Endothelial cell of umbilical vein (primary cell): ENCODE measurements at regions not wholly inside any gene's neighbourhood (a gene's known extent, or its start where the extent isn't known, plus 50 kb on each side); places are given as distances from the start of the nearest gene placed in this dataset.

Experiments
- BruUV-seq: library from RNA; stranded (reverse); fragments of 400-500 nt; replicated peaks from 2 replicates; lab custom pipeline; 2021; lab: Mats Ljungman, UMichigan
- CTCF ChIA-PET: fragments of 300-600, 350-600 bp; sonication (Branson Sonifier 250); formaldehyde crosslinking; loops from one replicate; lab custom pipeline; 2021; ENCODE audit warnings: antibody characterized with exemption, inconsistent platforms; lab: Charles Lee
- POLR2A ChIA-PET: fragments of 300-600, 350-600 bp; sonication (Branson Sonifier 250); formaldehyde crosslinking; loops from one replicate; lab custom pipeline; 2021; ENCODE audit warnings: antibody characterized with exemption, inconsistent platforms; lab: Charles Lee
- DNase-seq: peaks from one replicate; pipeline ENCODE4 v3.0.0-alpha.2; 2011; ENCODE audit warnings: low read depth, low spot score
- FAIRE-seq: peaks from 2 replicates; lab custom pipeline; 2011; peaks lifted over from hg19 to GRCh38; lab: Jason Lieb, UNC
- H2AFZ ChIP-seq: 2 replicates; pipeline ENCODE4 v1.6.0; 2012; ENCODE audit warnings: low read depth, low read length, control low read depth, inconsistent platforms
- H3K27ac ChIP-seq: 2 replicates; pipeline ENCODE4 v1.5.1; 2011; ENCODE audit warnings: low read depth, mild to moderate bottlenecking, control low read depth, low read length, moderate library complexity; ENCODE audit not compliant: insufficient read depth
- H3K27me3 ChIP-seq, 2 experiments: 2 replicates each; pipeline versions ENCODE4 v1.6.0 to v1.6.1; 2011; ENCODE audit warnings: low read length in 2 of 2, mixed read lengths in 1 of 2; ENCODE audit not compliant: control insufficient read depth in 2 of 2, insufficient read depth in 2 of 2
- H3K36me3 ChIP-seq, 2 experiments: 2 replicates in 1 of 2; 3 replicates in 1 of 2; pipeline ENCODE4 v1.5.1; 2011; ENCODE audit warnings: low read length in 2 of 2, mild to moderate bottlenecking in 1 of 2, moderate library complexity in 1 of 2; ENCODE audit not compliant: control insufficient read depth in 2 of 2, insufficient read depth in 2 of 2; ENCODE audit errors: extremely low read depth in 1 of 2
- H3K4me1 ChIP-seq: 3 replicates; pipeline ENCODE4 v1.5.1; 2011; ENCODE audit warnings: mild to moderate bottlenecking, low read length; ENCODE audit not compliant: control insufficient read depth, insufficient read depth; ENCODE audit errors: extremely low read depth
- H3K4me2 ChIP-seq: 2 replicates; pipeline ENCODE4 v1.6.1; 2011; ENCODE audit warnings: low read length, control low read depth, mixed read lengths; ENCODE audit not compliant: insufficient read depth
- H3K4me3 ChIP-seq, 3 experiments: fragments of 200-600 bp in 1 of 3; sonication (generic), shearing (Covaris generic) in 1 of 3; replicated peaks in 1 of 3; 2 replicates each; pipeline ENCODE4 v1.5.1; 2011 to 2016; ENCODE audit warnings: control low read depth in 3 of 3, low read length in 3 of 3, mild to moderate bottlenecking in 2 of 3, inconsistent platforms in 1 of 3, low read depth in 1 of 3, moderate library complexity in 1 of 3; ENCODE audit not compliant: insufficient read depth in 1 of 3
- H3K79me2 ChIP-seq: 2 replicates; pipeline ENCODE4 v1.6.0; 2012; ENCODE audit warnings: low read length, inconsistent platforms; ENCODE audit not compliant: control insufficient read depth, insufficient read depth
- H3K9ac ChIP-seq: replicated peaks from 2 replicates; pipeline ENCODE3; 2011; ENCODE audit warnings: low read length, control low read depth; ENCODE audit not compliant: insufficient read depth; ENCODE audit errors: extremely low read depth
- H3K9me1 ChIP-seq: replicated peaks from 3 replicates; pipeline ENCODE4 v1.6.0; 2011; ENCODE audit warnings: mild to moderate bottlenecking, low read length; ENCODE audit not compliant: control insufficient read depth, insufficient read depth; ENCODE audit errors: extremely low read depth
- H3K9me3 ChIP-seq: replicated peaks from 2 replicates; pipeline ENCODE4 v1.5.1; 2012; ENCODE audit warnings: low read length, inconsistent platforms; ENCODE audit not compliant: control insufficient read depth, insufficient read depth
- H4K20me1 ChIP-seq: replicated peaks from 2 replicates; pipeline ENCODE3; 2011; ENCODE audit warnings: mild to moderate bottlenecking, low read length; ENCODE audit not compliant: control insufficient read depth, insufficient read depth; ENCODE audit errors: extremely low read depth
- CTCF ChIP-seq, 2 donors: IDR thresholded peaks; 1 replicate in 1 of 2; 2 replicates in 1 of 2; pipeline ENCODE4 v1.5.1; 2011; ENCODE audit warnings: low read length in 2 of 2, mild to moderate bottlenecking in 2 of 2, moderate library complexity in 2 of 2, control low read depth in 1 of 2, inconsistent platforms in 1 of 2, low read depth in 1 of 2; ENCODE audit not compliant: insufficient read depth in 1 of 2; ENCODE audit errors: extremely low read depth in 1 of 2
- EZH2 ChIP-seq: IDR thresholded peaks from 2 replicates; pipeline ENCODE4 v1.6.1; 2012; ENCODE audit warnings: borderline replicate concordance, low read depth, mild to moderate bottlenecking, moderate library complexity, low read length, inconsistent platforms; ENCODE audit not compliant: severe bottlenecking
- GATA2 ChIP-seq: IDR thresholded peaks from 2 replicates; pipeline ENCODE4 v1.7.0; 2011; ENCODE audit warnings: low read depth, mild to moderate bottlenecking, moderate library complexity, mixed read lengths, low read length; ENCODE audit not compliant: insufficient read length, insufficient read depth
- JUN ChIP-seq: IDR thresholded peaks from 2 replicates; pipeline ENCODE4 v1.6.1; 2011; ENCODE audit warnings: borderline replicate concordance, low read depth; ENCODE audit not compliant: insufficient read length, insufficient read depth
- MAX ChIP-seq: IDR thresholded peaks from 2 replicates; pipeline ENCODE4 v1.6.1; 2011; ENCODE audit not compliant: insufficient read depth, insufficient read length
- MYC ChIP-seq: IDR thresholded peaks from one replicate; pipeline ENCODE4 v1.6.1; 2011; ENCODE audit warnings: mild to moderate bottlenecking, low read depth, low read length
- POLR2A ChIP-seq: IDR thresholded peaks from 2 replicates; pipeline ENCODE4 v1.6.1; 2012; ENCODE audit warnings: low read depth, mild to moderate bottlenecking, control low read depth, low read length
- POLR2AphosphoS5 ChIP-seq: IDR thresholded peaks from 2 replicates; pipeline ENCODE4 v1.6.1; 2012; ENCODE audit warnings: low read depth, mild to moderate bottlenecking, control low read depth, low read length, moderate library complexity; ENCODE audit not compliant: insufficient read depth
- dilution Hi-C: fragments of 300-500 bp; cut with MboI; formaldehyde crosslinking; loops from one replicate; pipeline ENCODE4 v1.15.0; 2019; ENCODE audit warnings: low sequenced_read_pairs; ENCODE audit not compliant: extremely low pct_ligation_motif_present
- intact Hi-C: fragments of 100-400 bp; cut with micrococcal nuclease; formaldehyde crosslinking; loops from one replicate; pipeline ENCODE4 v1.10.0; 2022

- Histone ChIP-seq H3K4me1 (no peaks in the 10 kb centered on the region), H3K4me3 (no peak overlapping the region), H4K20me1 (no peaks in the 10 kb centered on the region), H3K9me3 (peaks cover 2% of the 10 kb centered on the region), H3K27me3 (no peaks in the 10 kb centered on the region), H3K9ac (no peak overlapping the region), H3K4me2 (no peak overlapping the region), H2AFZ (no peak overlapping the region), H3K9me1 (no peaks in the 10 kb centered on the region), H3K36me3 (no peaks in the 10 kb centered on the region), H3K27ac (no peak overlapping the region), H3K79me2 (no peaks in the 10 kb centered on the region)
- DNase-seq: no peak
- dilution Hi-C loops: no loop called here
- BruUV-seq: no TSS peak
- intact Hi-C loops: no loop called here
- FAIRE-seq: no peak
- ChIA-PET POLR2A (no interaction called here), CTCF (no interaction called here)
- TF ChIP-seq GATA2 (no peak), MAX (no peak), MYC (no peak), CTCF (IDR thresholded peaks at IDR 0.05; ENCODE audit: extremely low read depth in 1 of 2, insufficient read depth in 1 of 2, low read depth in 1 of 2, low read length in 2 of 2) (no peak), POLR2A (no peak), POLR2AphosphoS5 (no peak), JUN (no peak), EZH2 (no peak)
These were observed 125.5 kb downstream of the CHRM3 start for GRCh38 chr1:239511875-239512274.
